Esophagus squamous epithelium (tissue), 5 donors: ENCODE measurements at regions not wholly inside any gene's neighbourhood (a gene's known extent, or its start where the extent isn't known, plus 50 kb on each side); places are given as distances from the start of the nearest gene placed in this dataset.

Source experiments
- DNase-seq: peaks from one replicate; lab custom pipeline; 2025; lab: John Stamatoyannopoulos, UW
- H3K27ac ChIP-seq, 4 donors: fragments of 200-600 bp; sonication (generic); one replicate each; pipeline ENCODE4 v1.5.1; 2016 to 2019; ENCODE audit warnings: mild to moderate bottlenecking in 1 of 4
- H3K27me3 ChIP-seq, 4 donors: fragments of 200-600 bp; sonication (generic); 1 replicate in 3 of 4; 2 replicates in 1 of 4; pipeline versions ENCODE4 v1.5.1 to v1.6.0; 2017 to 2021; ENCODE audit warnings: antibody characterized with exemption in 1 of 4
- H3K36me3 ChIP-seq, 3 donors: fragments of 200-600 bp; sonication (generic); one replicate each; pipeline ENCODE4 v1.5.1; 2016 to 2019
- H3K4me1 ChIP-seq, 3 donors: fragments of 200-600 bp; sonication (generic); one replicate each; pipeline ENCODE4 v1.5.1; 2017 to 2019
- H3K4me3 ChIP-seq, 4 donors: fragments of 200-600 bp; sonication (generic); 1 replicate in 3 of 4; 2 replicates in 1 of 4; pipeline ENCODE4 v1.5.1; 2016 to 2019; ENCODE audit warnings: mild to moderate bottlenecking in 2 of 4, moderate library complexity in 1 of 4
- H3K9me3 ChIP-seq, 3 donors: fragments of 200-600 bp; sonication (generic); one replicate each; pipeline ENCODE4 v1.5.1; 2016 to 2019
- CTCF ChIP-seq, 6 experiments: fragments of 450-650 bp in 4 of 6; fragments of 200-600 bp in 2 of 6; sonication (generic) in 2 of 6; IDR thresholded peaks; one replicate each; pipeline ENCODE4 v1.5.1; 2016 to 2019; ENCODE audit warnings: antibody characterized with exemption in 6 of 6, mild to moderate bottlenecking in 4 of 6, moderate library complexity in 4 of 6
- POLR2A ChIP-seq, 4 donors: fragments of 450-650 bp; IDR thresholded peaks; one replicate each; pipeline ENCODE4 v1.6.1; 2017; ENCODE audit warnings: antibody characterized with exemption in 4 of 4, mild to moderate bottlenecking in 4 of 4, moderate library complexity in 3 of 4
- WGBS, 2 donors: methylation state at CpG; one replicate each; pipeline ENCODE4 v1.1.5; 2018; 5-methylcytosine and 5-hydroxymethylcytosine counted together
- intact Hi-C: fragments of 100-400 bp; cut with DNase I; formaldehyde crosslinking; loops from one replicate; pipeline ENCODE4 v1.15.0; 2022
- donor health status: DM: yes; HTN: yes; CAD: no.

- 54 to 55% methylated on average over 3 of the region's 3 CpGs for WGBS, 2 donors
- Histone ChIP-seq H3K4me1 (no peaks in the 10 kb centered on the region), H3K4me3 (no peak overlapping the region), H3K27me3 (no peaks in the 10 kb centered on the region), H3K9me3 (peaks cover 0 to 5% (median 0%) of the 10 kb centered on the region in 3 donors), H3K27ac (no peak overlapping the region), H3K36me3 (no peaks in the 10 kb centered on the region)
- TF ChIP-seq CTCF (IDR thresholded peaks at IDR 0.05) (no peak), POLR2A (IDR thresholded peaks at IDR 0.05) (no peak)
- intact Hi-C loops, result no loop called here
- no peak for DNase-seq
Measured at GRCh38 chr1:73772941-73773340, 425.0 kb downstream of the LRRIQ3 start.

- WGBS, 2 donors, result 50 to 100% methylated on average over 2 of the region's 8 CpGs
Measured at GRCh38 chr1:73771396-73771795, 426.6 kb downstream of the LRRIQ3 start.

DNA sequence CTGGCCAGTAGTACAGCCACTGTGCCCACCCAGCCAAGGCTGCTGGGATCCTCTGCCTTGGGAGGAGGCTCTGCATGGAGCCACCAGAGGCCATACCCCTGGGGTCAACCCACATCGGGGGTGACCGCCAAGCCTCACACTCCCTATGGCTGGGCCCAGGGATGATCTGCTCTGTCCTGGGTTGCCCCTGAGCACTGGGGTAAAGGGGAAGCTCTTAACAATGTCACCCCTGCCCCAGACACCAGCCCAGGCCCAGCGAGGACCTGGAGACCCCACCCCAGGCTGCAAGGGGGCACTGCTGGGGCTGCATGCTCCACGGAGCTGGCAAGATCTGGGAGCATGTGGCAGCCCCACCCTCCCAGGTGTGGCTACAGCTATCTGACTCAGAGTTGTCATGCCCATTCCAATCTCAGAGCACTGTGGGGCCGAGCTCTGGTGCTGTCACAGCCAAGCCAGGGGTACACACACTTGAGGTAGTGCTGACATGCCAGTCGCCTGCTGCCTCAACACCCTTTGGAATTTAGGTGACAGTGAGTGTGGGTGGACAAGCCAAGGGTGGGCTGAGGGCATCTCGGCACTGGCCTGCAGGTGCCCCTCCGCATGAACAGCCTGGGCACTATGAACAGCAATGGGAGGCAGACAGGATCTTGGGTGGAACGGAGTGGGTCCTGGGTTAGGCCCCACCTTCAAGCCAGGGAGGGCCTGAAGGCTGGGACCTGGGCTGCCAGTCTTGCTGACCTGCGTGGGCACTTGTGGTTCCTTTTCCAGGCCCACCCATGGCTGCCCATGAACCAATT is 427.7 kb downstream of the LRRIQ3 start:
- Histone ChIP-seq H3K4me3 (no peak overlapping the region), H3K27ac (no peak overlapping the region), H3K4me1 (no peaks in the 10 kb centered on the region), H3K36me3 (no peaks in the 10 kb centered on the region), H3K9me3 (peaks cover 0 to 5% (median 0%) of the 10 kb centered on the region in 3 donors), H3K27me3 (no peaks in the 10 kb centered on the region)
- DNase-seq, result no peak
- WGBS, 2 donors, result 77 to 89% methylated on average over 2 to 4 of the region's 10 CpGs
- intact Hi-C loops, result no loop called here
- TF ChIP-seq POLR2A (IDR thresholded peaks at IDR 0.05) (no peak), CTCF (IDR thresholded peaks at IDR 0.05) (no peak)

More at GRCh38 chr1:73771396-73771795, 426.6 kb downstream of the LRRIQ3 start:
- peaks cover 0 to 5% (median 0%) of the 10 kb centered on the region in 3 donors for H3K9me3 ChIP-seq
- TF ChIP-seq POLR2A (IDR thresholded peaks at IDR 0.05), result no peak
- no peak for TF ChIP-seq CTCF (IDR thresholded peaks at IDR 0.05)
- H3K36me3 ChIP-seq, result no peaks in the 10 kb centered on the region
- H3K27ac ChIP-seq, result no peak overlapping the region
- intact Hi-C loops, result no loop called here
- DNase-seq, result no peak
- no peak overlapping the region for H3K4me3 ChIP-seq
- no peaks in the 10 kb centered on the region for H3K4me1 ChIP-seq
- no peaks in the 10 kb centered on the region for H3K27me3 ChIP-seq

- no peak for DNase-seq
- H3K4me3 ChIP-seq, result no peak overlapping the region
- no peak for TF ChIP-seq CTCF (IDR thresholded peaks at IDR 0.05)
- TF ChIP-seq POLR2A (IDR thresholded peaks at IDR 0.05), result no peak
- intact Hi-C loops, result no loop called here
- no peaks in the 10 kb centered on the region for H3K4me1 ChIP-seq
- no peaks in the 10 kb centered on the region for H3K27me3 ChIP-seq
- peaks cover 0 to 5% (median 0%) of the 10 kb centered on the region in 3 donors for H3K9me3 ChIP-seq
- WGBS, 2 donors, result 45 to 74% methylated on average over 3 of the region's 3 CpGs
- no peak overlapping the region for H3K27ac ChIP-seq
- H3K36me3 ChIP-seq, result no peaks in the 10 kb centered on the region
Measured at GRCh38 chr1:73766786-73767348, 431.1 kb downstream of the LRRIQ3 start.

DNA sequence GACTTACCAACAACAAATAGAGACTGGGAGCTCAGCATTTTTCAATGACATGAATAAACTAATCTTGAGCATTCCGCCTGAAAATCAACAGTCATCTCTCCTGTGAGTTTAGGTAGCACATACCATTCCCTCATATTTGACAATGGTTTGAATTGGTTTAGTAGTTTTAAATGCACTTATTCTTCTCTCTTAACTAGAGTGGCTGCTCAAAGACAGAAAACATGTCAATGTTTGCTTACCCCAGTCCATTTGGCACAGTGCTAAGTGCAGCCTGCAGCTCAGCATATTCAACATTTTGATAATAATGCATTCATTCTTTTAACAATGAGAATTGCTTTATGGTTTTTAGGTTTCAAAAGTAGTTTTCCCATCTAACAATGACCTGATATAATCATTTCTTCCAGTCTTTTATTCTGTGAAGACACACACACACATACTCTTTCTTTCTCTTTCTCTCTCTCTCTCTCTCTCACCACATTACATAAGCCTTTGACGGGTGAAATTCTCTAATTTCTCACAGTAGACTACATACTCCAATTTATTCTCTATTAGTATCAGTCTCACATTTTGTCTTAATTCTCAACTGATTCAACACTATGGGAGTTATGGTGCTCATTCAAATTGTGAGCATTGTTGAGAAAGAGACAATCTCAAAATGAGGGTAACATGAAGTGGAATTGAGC is 432.3 kb downstream of the LRRIQ3 start:
- no peak for DNase-seq
- WGBS, 2 donors, result 36 to 59% methylated on average over 2 of the region's 2 CpGs
- H3K4me3 ChIP-seq, result no peak overlapping the region
- TF ChIP-seq POLR2A (IDR thresholded peaks at IDR 0.05), result no peak
- no peak for TF ChIP-seq CTCF (IDR thresholded peaks at IDR 0.05)
- no peaks in the 10 kb centered on the region for H3K27me3 ChIP-seq
- H3K27ac ChIP-seq, result no peak overlapping the region
- no peaks in the 10 kb centered on the region for H3K36me3 ChIP-seq
- no peaks in the 10 kb centered on the region for H3K4me1 ChIP-seq
- intact Hi-C loops, result no loop called here
- H3K9me3 ChIP-seq, result peaks cover 0 to 5% (median 0%) of the 10 kb centered on the region in 3 donors
